NCI-H128 (cell line): ENCODE measurements at regions not wholly inside any gene's neighbourhood (a gene's known extent, or its start where the extent isn't known, plus 50 kb on each side); places are given as distances from the start of the nearest gene placed in this dataset.
"Not testable (repeated sequence)": the region's sequence is repeated elsewhere in the genome, so short reads cannot be mapped to it uniquely, and the experiment has no call there.

Experiments
- DNase-seq: peaks from one replicate; lab custom pipeline; 2025; ENCODE audit not compliant: unreplicated experiment; lab: John Stamatoyannopoulos, UW

- no peak for DNase-seq
These were observed 128.2 kb downstream of the TEX36 start for GRCh38 chr10:125554753-125555152.

DNA sequence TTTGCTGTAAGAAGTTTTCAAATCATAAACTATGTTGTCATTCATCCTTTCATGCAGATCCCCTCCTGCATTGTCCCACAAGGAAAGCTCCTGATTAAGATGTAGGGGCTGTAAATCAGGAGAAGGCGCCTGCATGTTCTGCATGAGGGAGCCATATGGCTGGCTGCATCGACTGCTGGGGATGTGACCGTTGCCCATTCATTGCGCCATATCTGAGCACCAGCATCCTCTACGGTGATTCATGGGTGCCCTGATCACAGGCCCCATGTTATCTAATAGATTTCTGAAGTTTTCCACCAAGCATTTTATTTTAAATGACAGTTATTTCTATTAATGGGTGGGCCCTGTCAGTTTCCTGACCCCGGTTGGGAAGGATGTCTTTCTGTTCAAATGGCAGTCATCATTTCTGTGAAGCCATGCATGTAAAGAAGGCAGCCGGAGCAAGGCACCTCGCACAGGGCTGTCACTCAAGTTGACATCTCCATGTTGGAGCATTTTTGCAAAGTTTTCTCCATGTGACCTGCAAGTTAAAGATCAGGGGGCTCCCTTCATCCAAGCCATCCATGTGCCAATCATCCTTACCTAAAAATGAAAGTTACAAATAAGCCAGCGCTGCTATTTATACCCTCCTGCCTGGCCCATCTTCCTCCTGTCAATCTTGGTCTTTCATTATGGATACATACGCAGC is 128.8 kb downstream of the TEX36 start:
- DNase-seq, result no peak

- DNase-seq, result no peak
These were observed 129.9 kb downstream of the TEX36 start for GRCh38 chr10:125553091-125553490.

DNA sequence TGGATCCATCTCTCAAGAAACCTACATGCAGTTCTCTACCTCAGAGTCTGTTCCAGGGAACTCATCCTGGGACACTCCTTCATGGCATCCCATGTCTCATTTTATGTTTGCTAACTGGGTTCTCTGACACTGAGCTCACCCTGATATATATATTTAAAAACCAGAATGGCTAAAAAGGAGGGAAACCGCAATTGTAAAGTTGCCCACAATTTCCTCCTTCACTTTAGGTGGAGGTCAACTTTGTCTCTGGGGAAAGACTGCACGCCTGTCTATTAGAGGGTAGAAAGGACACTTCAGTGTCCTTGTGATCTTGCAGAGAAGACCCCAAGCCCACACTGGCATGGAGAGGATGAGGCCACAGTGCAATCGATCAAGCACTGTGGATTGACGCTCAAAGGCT is 131.7 kb downstream of the TEX36 start:
- DNase-seq, result no peak

DNA sequence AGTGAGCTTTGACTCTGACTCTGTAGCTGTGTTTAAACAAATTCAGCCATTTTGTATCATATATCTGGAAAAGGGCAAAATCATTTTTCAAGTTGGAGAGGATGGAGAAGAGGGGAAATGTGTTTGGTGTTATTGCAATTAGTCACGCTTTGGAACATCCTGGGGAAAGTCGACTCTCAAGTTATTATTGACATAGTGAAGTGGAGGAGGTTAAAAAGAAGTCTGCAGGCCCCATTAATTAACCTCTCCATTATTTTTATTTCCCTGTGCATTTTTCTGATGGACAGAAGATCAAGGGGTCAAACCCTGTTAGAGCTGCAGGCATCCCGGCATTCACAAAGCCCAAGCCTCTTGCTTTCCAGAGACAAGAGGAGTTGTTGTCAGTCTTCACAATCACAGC is 132.6 kb downstream of the TEX36 start:
- no peak for DNase-seq

DNA sequence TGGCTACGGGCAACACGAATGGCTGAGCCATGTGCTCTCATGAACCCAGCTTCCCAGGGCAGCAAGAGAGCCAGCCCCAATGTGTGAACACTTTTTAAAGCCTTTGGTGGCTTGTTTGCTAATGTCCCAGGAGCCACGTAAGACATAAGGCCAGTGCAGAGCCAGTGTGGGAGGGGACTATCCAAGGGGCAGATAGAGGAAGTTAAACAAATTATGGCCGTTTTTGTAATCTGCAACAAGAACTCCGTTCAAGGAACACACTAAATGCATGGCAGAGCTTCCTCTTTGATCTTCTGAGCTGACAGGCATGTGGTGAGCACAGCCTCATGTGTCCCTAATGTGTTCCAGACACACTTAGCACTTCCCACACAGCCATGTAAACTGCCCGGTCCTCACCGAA is 133.3 kb downstream of the TEX36 start:
- DNase-seq, result no peak

GRCh38 chr10:125548878-125549277 is 134.1 kb downstream of the TEX36 start:
- DNase-seq, result no peak

DNA sequence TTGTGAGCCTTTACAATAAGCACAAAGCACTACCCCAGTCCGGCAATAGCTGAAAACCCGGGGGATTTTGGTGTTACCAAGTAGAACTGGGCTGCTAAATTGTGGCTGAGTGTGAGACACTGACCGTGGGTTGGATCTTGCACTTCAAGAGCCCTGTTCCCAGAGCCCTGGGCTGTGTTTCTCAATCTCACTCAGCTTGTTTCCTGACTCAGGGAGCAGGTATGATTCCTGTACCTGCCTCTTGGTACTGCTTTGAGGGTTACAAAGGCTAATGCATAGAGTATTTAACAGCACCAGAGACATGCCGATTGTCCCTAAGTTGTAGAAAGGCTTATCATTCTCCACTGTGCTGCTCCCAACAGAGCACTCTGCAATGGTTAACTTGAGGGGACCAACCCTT is 134.6 kb downstream of the TEX36 start:
- no peak for DNase-seq

DNA sequence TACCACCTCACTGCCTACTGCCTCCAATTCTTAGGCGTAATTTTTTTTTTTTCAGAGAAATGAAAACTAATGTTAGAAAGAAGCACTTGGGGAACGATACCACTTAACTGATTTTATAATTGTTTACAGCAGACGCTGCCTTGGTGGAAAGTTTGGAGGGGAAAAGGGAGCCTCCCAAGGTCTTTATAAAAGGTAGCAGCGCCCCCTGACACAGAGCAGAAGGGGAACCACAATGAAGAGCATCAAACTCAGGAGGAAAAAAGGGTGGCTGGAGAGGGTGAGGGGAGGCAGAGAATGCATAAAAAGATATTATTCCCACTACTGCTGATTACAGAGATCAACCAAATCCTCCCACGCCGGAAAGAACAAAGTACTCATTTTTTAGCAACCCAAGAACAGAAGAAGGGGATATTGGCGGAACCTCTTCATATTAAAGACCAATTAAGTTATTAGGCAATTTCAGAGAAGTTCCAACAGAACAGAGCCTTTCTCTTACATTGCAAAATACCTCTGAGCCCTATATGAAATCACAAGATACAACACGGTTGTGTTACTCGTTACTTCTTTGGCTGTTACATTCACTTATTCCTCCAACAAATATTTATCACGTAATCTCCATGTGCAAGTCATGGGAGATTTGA is 135.8 kb downstream of the TEX36 start:
- DNase-seq, result no peak

- no peak for DNase-seq
These were observed 139.2 kb downstream of the TEX36 start for GRCh38 chr10:125543796-125544195.

DNA sequence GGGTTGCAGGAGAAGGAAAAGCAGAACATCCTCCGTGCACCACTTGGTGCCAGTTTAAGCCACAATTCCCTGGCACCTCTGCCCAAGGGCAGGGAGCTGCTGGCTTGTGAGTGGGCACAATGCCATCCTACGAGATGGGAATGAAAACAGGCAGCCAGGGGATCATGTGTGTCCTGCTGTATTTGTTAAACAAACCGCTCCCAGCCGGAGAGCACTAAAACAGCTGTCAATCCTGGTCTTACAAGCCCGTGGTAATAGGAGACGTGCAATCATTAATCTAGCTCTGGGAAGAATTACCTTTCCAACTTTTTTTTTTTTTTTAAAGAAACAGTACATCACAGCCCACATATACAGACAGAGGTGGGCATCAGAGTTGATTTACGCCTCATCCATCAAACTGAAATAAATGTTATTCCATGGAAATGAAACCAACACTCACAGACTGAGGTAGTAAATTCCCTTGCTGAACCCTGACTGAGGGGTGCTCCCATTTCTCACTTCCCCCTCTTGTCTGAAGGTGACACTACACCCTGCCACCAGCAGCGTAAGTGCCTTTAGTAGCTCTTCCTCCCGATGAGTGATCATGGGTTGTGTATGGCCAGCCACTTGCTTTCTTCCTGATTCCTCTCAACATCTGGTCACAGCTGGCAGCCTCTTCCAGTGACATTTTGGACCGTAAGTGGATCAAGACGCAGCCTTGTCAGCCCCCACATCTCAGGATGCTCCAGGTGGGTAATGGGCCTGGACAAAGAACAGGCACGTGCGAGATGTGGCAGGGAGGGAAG is 143.8 kb downstream of the TEX36 start:
- peak; percentile 58 for DNase-seq

DNA sequence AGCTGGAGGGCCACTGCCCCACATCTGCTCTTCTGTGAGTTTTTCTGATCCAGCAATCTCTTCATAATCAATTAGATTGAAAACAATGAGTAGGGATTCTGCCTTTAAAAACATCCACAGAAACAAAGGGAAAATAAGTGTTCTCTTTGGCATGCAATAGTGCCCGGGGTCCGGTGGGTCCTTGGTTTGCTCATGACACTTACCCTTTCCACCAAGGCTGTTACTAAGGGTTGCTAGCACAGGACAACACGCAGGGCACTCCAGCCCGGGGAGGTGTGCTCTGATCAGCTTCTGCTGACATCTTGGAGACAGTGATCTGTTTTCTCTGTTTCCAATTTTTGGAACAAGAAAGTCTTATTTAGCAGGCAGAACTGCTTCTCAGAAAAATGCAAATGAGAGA is 146.7 kb downstream of the TEX36 start:
- DNase-seq, result no peak

GRCh38 chr10:125535559-125535958 is 147.4 kb downstream of the TEX36 start:
- no peak for DNase-seq

GRCh38 chr10:125534515-125534914 is 148.4 kb downstream of the TEX36 start:
- DNase-seq, result no peak

DNA sequence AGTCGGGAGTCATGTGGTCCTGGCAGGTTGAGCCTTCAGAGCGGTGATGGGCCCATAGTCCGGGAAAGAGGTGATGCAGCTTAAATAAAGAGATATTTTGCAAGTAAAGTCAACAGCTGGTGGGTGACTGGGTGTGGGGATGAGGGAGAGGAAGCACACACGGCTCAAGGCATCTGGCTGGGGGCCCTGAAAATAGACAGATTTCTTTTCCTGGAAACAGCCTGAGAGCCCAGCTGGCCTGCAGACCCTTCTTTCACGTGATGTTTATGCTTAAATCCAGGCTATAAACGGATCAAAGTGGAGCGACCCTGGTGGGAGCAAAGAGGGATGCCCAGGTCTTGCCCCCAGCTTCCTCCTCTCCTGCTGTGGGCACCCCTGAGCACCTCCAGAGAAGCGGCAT is 149.1 kb downstream of the TEX36 start:
- DNase-seq, result no peak

GRCh38 chr10:125531465-125531864 is 151.5 kb downstream of the TEX36 start:
- DNase-seq, result no peak

GRCh38 chr10:125523347-125523746 is 159.6 kb downstream of the TEX36 start:
- DNase-seq, result no peak

- DNase-seq, result no peak
These were observed 161.0 kb downstream of the TEX36 start for GRCh38 chr10:125521721-125522680.

DNA sequence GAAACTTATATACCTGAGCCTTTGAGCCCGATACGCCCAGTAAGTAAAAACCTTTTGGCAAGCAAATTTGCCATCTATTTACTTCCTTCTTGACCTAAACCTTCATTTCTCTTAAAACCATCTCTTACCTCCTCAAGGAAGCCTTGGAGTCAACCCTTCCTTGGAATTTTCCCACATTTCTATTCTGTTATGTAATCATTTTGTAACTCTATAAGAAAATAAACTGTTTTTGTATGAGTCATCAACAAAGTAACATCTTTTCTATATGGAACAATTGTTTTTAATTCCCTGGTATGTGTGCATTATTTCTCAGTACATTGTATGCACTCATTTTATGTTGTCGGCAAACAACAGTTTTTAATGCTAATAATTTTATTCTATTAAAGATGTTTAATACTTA is 162.0 kb downstream of the TEX36 start:
- DNase-seq, result no peak

DNA sequence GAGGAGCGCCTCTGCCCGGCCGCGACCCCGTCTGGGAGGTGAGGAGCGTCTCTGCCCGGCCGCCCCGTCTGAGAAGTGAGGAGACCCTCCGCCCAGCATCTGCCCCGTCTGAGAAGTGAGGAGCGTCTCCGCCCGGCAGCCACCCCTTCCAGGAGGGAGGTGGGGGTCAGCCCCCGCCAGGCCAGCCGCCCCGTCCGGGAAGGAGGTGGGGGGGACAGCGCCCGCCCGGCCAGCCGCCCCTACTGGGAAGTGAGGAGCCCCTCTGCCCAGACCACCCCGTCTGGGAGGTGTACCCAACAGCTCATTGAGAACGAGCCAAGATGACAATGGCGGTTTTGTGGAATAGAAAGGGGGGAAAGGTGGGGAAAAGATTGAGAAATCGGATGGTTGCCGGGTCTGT is 164.6 kb downstream of the TEX36 start:
- DNase-seq, result not testable (repeated sequence)

DNA sequence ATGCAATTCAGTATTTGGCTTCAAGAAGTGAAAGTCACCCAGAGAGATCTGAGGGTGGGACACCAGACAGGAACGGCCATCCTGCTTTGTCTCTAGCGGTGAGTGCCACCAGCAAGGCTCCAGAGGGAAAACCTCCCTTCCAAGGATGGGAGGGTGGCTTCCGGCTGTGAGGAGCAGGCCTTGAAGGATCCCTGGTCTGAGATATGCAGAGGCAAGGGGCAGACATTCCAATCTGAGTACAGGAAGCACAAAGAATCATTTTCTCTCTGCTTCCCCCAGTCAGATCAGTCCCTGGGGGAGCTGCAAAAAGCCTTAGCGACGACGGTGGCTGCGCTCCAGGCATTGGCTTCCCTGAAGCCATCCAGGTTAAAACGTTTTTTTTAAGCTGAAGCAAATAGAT is 167.4 kb downstream of the TEX36 start:
- DNase-seq, result no peak
